ENCODE measurements at regions not wholly inside any gene's neighbourhood (a gene's known extent, or its start where the extent isn't known, plus 50 kb on each side); places are given as distances from the start of the nearest gene placed in this dataset.

DNA sequence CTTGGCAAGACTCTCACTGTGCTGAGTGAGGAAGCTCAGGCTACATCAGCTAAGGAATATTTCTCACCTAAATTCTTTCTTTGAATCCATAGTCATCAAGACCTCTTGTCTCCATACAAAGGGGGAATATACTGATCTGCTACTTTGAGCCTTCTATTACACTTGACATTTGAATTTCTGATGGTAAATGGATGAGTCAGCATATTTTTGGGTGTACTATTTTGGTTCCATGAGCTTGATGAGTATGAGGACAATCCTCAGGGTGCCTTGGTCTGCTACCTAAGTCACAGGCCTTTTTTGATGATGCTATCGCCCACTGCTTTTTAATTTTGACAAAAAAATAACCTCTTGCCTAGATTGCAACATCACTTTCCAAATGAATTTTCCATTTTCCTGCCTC lies 415.7 kb downstream of the PPP1R2C start:
- TF ChIP-seq, protein P1, sequence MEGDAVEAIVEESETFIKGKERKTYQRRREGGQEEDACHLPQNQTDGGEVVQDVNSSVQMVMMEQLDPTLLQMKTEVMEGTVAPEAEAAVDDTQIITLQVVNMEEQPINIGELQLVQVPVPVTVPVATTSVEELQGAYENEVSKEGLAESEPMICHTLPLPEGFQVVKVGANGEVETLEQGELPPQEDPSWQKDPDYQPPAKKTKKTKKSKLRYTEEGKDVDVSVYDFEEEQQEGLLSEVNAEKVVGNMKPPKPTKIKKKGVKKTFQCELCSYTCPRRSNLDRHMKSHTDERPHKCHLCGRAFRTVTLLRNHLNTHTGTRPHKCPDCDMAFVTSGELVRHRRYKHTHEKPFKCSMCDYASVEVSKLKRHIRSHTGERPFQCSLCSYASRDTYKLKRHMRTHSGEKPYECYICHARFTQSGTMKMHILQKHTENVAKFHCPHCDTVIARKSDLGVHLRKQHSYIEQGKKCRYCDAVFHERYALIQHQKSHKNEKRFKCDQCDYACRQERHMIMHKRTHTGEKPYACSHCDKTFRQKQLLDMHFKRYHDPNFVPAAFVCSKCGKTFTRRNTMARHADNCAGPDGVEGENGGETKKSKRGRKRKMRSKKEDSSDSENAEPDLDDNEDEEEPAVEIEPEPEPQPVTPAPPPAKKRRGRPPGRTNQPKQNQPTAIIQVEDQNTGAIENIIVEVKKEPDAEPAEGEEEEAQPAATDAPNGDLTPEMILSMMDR (IDR thresholded peaks at IDR 0.05): no peak
- no peak for TF ChIP-seq POLR2AphosphoS5 (IDR thresholded peaks at IDR 0.05)
